ENCODE measurements at regions not wholly inside any gene's neighbourhood (a gene's known extent, or its start where the extent isn't known, plus 50 kb on each side); places are given as distances from the start of the nearest gene placed in this dataset.

- TF ChIP-seq BACH2 (CRISPR knock-in tag; IDR thresholded peaks at IDR 0.05; ENCODE audit: borderline replicate concordance) (no peak), ISL1 (CRISPR knock-in tag; IDR thresholded peaks at IDR 0.05) (no peak), ARNTL (CRISPR knock-in tag; IDR thresholded peaks at IDR 0.05; ENCODE audit: borderline replicate concordance, low read depth) (no peak), CSDC2 (CRISPR knock-in tag; IDR thresholded peaks at IDR 0.05) (no peak), ZNF565 (CRISPR knock-in tag; conservative IDR thresholded peaks at IDR 0.05; ENCODE audit: low read depth) (no peak), ZNF8 (CRISPR knock-in tag; IDR thresholded peaks at IDR 0.05) (no peak), RARB (CRISPR knock-in tag; IDR thresholded peaks at IDR 0.05) (no peak), ZFP30 (CRISPR knock-in tag; IDR thresholded peaks at IDR 0.05) (no peak), PATZ1 (CRISPR knock-in tag; IDR thresholded peaks at IDR 0.05; ENCODE audit: borderline replicate concordance) (no peak), ZNF70 (CRISPR knock-in tag; IDR thresholded peaks at IDR 0.05) (no peak), CREB5 (CRISPR knock-in tag; IDR thresholded peaks at IDR 0.05; ENCODE audit: low read depth) (no peak), OSR1 (CRISPR knock-in tag; IDR thresholded peaks at IDR 0.05) (no peak), GLIS3 (CRISPR knock-in tag; IDR thresholded peaks at IDR 0.05) (no peak)
Measured at GRCh38 chr3:164095949-164096348, 982.3 kb downstream of the SI start.
